HG03520 (cell line): ENCODE measurements at regions not wholly inside any gene's neighbourhood (a gene's known extent, or its start where the extent isn't known, plus 50 kb on each side); places are given as distances from the start of the nearest gene placed in this dataset.

Experiments used
- ATAC-seq: cut with Tn5 transposase; IDR thresholded peaks from one replicate; pipeline ENCODE4 v1.9.1; 2021; ENCODE audit warnings: mild to moderate bottlenecking, moderate library complexity; ENCODE audit not compliant: unreplicated experiment

DNA sequence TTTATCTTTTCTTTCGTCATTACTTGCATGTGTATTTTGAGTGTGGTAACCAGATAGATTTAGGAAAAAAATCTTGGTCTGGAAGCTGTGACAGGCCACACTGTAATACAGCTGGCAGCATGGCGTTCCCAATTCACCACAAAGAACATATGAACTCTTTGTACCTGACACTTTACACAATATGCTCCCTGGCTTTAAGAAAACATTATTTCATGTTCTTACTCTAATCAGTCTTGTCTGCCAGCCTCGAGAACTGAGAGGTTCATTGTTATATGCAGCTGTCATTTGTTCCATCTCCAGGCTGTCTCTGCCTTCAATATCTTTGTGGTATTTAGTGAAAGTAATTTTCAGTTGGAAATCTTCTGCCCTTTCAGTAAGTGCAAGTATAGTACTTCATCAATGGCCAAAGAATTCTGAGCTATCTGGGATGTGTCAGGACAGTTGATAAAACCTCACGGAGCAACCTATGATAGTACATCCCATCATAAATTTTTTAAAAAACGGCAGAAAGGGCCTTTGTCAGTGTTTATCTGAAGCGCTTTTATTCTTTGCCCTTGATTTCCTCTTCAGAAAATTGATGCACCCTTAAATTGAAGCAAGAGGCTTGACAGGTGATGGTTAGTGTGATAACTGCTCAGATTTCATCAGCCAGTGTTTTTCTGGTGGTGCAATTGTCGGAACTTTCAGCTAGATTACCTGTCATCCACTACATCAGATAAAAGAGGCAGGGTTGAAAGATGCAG is 146.3 kb upstream of the SP8 start:
- ATAC-seq = no peak

DNA sequence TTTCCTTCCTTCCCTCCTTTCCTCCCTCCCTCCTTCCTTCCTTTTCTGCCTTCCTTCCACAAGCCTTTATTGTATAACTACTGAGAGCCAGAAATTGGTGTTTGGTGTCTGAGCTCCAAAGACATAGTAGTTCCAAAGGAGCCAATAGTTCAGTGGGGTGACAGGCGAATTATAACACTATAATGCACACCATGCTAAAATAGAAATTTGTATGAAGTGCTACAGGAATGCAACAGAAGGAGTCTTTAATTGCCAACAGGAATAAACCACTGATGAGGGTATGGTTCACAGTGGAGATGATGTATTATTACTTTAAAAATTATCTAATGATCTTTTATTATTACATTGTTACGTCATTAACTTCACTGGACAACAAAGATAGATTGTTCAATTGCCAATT is 158.8 kb upstream of the SP8 start:
- ATAC-seq = no peak

DNA sequence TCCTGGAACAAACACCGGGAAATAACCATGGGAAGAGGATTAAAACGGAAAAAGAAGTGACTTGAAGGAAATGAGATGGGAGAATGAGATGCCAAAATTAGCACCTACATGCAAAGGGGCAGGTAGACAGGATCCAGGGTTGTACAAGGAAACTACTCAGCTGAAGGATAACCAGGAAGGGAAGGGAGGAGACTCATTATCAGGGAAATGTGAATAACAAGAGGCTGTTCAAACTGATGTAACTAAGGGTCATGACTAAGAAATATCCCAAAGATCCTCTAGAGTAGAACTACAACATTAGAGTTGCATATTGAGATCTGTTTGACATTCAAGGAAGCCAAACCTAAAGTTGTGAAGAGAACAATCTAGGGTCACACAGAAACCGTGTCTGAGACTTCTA is 166.2 kb upstream of the SP8 start:
- ATAC-seq = no peak

DNA sequence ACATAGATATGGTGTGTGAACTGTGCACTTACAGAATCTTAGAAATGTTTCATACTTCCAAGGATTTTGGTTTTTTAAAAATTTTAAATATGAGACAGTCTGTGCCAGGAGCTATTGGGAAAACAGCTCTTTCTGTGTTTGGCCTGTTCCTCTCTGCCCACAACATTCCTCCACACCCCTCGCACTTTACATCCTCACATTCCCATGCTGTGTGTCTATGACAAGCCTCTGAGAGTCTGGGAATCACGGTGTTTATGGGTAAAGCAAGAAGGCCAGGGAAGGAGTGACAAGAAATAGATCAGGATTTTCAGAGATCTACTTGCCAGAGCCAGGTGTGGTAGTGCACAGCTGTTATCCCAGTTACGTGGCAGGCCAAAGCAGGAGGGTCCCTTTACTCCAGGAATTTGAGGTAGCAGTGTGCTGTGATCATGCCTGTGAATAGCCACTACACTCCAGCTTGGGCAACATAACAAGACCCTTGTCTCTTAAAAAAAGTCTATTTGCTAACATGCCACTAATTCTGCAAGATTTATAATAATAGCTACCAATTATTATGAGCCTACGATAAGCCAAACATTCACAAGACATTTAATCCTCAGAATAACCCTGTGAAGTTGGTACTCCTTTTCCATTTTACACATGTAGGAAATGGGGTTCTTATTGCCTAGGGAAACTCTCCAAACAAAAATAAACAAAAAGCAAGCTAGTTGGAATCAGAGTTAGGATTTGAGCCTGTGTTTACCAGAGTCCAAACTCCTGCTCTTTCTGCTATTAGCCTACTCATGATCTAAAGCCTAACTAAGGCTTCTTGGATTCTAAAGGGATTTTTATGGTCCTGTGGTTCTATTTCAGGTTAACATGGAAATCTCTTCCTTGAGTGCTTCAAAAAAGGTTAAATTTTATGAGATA is 168.3 kb upstream of the SP8 start:
- no peak for ATAC-seq

DNA sequence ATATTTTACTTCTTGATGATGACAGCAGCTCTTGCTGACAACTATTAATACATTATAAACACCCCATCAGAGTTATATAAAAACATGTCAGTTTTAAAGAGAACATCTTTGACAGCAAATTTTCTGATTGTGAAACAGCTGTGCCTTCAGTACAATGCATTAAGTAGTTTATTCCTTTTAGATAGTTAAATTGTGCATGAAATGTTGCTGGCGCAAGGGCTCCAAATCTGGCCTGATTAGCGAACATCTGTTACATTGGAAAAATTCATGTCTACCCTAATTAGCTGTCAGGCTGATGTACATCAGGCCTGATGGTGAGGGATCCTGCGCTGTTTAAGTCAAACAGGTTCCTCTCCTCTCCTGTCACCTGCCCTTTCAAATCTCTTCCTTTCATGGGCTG is 171.9 kb upstream of the SP8 start:
- ATAC-seq = no peak

DNA sequence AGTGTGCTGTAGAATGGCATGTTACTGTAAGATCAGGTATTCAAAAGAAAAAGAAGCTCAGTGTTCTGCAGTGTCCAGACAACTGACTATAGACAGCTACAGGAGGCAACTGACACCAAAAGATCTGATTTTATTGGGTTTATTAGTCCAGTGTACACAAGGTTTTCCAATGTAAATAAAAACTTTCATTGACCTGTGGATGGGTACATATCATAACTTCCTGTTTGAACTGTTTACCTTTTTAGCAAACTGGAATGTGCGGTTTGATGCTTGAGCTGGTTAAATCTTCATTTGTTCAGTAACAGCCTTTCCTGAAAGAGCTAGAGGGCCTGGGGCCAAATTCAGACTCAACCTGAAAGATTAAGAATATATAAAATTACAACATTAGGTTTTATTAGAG is 172.6 kb upstream of the SP8 start:
- no peak for ATAC-seq

DNA sequence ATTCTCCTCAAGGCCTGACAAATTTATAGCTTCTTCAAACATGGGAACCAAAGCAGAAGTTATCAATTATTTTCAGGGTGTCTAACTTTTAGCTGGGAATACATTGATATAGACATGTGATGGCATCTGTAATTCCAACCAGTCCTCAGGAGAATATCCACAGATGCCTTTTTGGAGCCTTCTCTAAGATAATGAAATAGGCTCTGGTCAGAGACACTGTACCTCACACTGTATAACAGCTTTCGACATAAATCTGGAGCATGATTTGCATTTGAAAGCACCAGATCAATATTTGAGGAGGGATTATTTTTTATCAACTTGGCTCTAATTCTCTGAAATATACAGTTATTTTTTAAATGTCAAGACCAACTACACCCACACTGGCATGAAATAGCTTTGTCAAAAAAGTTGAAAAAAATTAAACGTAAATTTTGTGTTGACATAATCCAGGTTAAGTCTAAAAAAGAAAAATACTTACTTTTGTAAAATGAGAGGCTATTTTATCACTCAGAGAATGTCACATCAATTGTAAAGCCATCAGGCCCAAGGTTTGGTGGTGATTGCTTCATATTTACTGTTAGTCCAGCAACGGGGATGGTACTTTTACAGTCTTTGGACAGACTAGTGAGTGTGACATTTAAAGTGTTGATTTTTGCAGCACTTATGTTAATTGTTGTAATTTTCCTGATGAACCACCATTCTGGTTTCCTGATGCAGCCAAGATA is 177.0 kb upstream of the SP8 start:
- ATAC-seq = no peak

DNA sequence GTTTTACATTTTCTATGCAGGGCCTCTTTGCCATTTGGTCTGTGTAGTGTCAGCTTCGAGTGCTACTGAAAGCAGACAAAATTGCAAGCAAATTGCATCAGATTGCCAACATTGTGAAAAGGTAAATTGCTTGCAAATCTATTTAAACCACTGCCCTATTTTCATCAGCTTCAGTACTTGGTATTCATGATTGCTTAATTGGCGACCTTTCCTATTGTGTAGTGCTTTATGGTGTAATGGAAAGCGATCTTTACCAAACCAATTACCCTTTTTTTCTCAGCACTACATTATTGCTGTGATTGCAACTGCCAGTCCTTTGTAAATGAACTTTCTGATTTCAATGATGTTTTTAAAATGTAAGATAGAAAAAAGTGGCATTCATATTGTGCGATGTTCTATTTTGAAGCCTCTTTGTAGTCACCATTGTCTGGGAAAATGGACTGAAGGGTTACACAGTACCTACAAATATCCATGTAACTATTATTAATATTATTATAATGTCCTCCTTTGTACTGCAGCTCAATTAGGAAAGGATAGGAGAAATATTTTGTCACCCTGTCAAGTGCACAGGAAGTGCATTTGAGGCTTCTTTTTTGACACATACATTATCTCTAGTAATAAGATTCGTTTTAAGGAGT is 177.7 kb upstream of the SP8 start:
- ATAC-seq = no peak

DNA sequence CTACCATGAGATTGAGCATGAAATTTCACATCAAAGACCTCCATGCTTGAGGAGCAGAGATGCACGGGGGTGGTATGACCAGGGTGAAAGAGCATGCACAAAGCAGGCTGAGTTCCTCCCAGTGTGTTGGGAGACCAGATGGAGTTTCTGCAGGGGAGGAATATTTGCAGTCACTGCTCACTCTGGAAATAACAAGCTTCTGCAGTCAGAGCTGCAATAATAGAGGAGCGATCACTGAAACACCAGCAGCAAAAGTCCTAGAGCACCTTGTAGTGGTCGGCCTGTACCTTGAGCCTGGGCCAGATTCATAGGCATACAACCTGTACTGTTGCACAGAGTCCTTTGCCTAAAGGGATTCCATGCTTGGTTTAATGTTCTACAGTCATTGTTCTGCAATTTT is 184.5 kb upstream of the SP8 start:
- no peak for ATAC-seq

DNA sequence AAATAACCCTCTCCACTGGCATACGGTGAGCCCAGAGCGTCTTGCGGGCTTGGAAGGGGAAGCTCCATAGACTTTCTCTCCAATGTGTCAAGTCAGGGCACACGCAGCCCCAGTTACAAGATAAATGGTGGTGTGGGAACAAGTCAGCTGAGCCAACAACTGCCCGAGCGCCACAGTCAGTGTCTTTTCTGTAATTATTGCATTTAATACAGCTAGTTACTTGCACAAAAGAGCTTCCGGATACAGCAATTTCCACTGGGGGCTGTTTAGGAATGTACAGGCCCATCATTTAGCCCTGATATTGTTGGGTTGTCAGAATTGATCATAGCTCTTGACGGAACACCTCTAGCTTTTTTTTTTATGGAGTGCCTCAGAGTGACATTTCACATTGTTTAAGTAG is 193.5 kb upstream of the SP8 start:
- no peak for ATAC-seq

DNA sequence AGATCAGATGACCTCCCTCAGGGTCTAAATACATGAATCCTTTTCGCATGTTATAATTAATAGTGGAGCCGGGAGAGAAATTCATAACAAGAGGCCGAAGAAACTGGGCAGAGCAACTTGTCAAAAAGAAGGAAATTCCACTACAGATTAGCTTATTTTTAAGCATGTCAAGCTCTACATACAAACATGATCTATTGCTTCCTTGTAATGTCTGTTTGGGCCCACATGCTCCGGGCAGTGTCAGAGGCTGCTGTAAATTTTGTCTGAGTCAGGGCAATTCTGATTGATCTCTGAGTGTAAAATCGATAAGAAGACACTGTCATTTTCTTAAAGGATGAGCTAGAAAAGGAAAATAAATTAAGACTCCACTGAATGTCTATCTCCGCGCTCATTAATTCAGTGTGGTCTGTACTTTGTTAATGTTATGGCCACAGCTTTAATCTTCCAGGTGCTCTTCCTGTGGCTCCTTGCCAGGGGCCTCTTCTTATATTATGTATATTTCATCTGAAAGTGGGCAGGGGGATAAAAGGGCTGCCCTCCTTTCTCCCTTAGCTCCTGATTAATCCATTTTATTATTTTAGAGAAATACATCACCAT is 194.1 kb upstream of the SP8 start:
- ATAC-seq = no peak

DNA sequence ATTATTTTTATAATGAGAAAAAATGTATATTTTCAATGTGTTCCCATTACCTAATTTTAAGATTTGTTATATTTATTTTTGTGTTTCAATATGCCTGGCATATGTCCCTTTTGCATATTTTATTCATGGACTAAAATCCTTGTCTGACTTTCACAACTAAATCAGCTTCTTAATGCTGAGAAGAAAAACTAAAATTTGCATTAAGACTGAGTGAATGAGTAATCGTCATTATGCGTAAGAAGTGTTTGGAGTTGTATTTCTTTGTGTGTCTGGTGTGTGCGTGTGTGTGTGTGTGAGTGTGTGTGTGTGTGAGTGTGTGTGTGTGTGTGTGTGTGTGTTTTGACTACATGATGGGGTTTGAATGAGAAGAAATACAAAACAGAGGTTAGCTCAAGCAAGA is 201.7 kb upstream of the SP8 start:
- no peak for ATAC-seq

DNA sequence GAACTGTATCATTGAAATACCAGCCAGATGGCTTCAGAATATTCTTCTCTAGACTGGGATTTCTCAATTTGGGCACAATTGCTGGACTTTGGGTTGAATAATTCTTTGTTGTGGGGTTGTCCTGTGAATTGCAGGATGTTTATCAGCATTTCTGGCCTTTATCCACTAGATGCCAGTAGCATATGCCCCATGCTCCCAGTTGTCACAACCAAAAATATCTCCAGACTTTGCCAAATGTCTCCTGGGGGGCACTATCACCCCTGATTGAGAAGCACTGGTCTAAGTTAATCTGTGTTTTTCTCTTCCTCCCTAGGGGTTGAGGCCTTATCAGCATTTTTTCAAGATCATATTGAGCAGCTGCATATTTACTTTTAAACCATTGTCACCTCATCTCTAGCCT is 204.9 kb upstream of the SP8 start:
- no peak for ATAC-seq

DNA sequence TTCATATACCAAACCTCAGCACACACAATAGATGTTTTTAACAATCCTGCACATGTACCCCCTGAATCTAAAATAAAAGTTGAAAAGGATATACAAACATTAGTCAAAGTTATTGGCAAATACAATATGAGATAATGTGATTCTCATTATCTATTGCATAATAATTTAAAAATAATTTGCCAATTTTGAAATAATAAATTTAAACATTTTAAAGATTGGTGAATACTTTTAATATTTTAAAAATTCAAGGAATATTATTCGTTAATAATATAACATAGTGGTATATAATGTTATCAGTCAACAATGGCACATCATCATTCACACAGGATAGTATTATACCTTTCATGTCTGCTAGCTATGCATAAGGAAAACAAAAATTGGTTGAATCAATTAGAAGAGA is 207.0 kb upstream of the SP8 start:
- no peak for ATAC-seq

DNA sequence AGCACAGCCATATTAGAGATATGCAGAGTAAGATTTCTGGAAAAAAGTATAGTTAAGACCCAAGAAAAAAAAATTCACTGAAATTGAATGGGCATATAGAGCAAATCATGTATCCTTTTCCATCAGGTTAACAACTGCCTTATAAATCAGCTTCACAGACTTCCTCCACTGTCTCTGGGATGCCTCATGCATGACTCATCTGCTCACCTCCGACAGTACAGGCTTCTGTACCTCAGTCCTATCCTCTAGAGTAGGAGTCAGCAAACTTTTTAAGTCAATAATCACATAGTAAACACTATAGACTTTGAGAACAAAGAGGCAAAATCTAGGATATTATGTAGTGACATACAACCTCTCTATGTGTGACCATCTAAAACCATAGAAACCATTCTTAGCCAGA is 211.6 kb upstream of the SP8 start:
- no peak for ATAC-seq

DNA sequence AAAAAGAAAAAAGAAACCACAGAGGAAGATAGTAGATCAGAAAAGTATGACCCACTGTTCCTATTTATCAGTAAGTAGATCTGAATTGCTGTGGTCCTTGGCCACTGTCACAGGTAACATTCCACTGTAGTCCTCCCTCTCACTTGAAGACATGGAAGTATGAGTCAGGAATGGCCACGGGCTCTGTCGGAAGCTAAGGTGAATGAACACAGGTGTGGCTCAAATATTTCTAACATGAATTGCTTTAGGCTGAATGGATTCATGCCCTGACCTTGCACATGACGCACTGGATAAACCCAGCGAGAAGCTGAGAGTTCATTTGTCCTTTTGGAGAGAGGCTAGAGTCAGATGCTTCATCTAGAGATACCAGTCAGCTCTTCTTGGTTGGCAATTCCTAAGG is 224.5 kb upstream of the SP8 start:
- no peak for ATAC-seq

DNA sequence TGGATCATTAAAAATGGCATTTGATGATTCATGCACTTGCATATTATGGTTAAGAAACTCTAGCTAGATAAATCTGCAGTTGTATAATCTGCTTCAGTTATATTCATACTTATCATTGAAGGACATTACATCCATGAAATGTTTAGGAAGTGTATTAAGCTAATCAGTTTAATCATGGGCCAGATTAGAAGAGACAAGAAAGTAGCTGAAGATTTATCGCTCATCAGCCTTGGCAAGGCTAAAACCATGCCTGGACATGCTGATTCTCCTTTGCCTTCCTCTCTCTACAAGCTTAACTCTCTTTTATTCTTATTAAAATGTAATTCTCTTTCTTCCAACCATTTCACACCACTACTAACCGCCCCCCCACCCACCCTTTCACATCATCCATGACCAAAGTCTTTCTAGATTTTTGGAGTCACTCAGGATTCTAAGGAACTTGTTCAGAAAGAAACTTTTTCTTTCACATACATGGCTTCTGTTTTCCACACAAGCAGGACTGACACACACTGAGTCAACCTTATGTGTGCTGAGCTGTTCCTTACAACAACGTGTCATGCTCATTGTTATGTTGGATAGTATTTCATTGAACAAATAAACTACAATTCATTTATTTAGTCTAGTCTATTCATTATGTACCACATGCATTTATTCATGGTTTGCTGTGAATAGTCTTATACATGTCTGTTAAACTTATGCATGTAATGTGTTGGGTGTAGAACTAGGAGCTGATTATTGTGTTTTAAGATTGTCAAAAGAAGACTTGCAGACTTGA is 227.3 kb upstream of the SP8 start:
- no peak for ATAC-seq

DNA sequence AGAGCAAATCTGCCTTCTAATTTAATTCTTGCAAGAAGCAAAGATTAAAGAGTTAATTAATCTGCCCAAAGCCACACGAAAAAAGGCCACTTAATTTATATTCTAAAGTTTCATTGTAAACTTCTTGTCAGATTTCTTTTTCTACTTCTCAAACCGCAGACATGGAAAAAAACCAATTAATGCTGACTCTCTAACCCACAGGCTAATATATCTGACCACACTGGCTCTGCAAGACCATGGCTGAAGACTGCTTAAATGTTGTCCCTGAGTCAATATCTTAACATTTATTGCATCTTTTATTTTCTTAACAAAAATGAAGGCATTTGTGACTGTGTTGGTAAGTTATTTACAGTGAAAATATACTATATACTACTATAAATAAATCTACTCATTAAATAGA is 234.0 kb upstream of the SP8 start:
- ATAC-seq = no peak

DNA sequence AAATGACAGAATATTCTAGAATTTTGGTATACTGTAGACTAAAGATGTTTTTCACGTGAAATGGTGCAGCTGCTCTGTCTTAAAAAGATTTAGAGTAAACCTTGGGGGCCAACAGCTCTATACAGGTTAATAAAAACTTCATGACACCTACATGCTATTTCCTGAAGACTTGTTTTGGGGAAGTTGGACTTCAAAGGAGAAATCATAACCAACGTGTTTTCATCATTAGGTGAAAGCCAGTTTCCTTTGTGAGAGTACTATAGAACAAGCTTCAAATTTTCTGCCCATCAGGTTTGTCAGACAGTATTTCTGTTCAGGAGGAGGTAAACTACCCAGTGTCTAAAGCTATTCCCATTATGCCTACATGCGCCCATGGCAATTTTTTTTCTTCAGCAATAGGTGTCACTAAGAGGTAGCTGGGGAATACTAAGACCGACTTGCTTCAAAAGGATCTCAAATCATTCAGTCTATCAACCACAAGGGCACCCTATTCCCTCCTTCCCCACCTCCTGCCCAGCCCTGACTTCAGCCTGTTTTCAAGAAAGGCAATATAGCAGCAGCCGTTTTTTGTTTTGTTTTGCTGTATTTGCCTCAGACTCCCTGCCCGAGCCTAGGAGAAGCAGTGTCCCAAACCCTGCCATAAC is 237.3 kb upstream of the SP8 start:
- no peak for ATAC-seq

DNA sequence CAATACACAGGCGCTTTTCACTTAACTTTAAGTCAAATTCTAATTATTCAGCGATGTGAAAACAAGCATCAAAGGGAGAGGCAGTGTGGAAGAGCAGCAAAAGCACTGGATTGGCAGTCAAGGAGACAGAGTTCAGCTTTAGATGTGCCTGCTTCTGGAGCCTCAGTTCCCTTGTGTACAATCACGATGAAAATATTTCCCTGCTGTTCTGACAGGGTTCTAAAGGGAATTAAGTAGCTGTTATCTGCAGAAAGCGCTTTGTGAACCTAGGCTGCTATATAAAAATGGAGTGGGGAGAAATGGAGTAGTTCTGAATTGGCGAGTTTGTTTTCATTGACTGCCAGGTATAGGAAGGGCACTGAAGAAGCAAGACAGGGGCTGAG is 237.8 kb upstream of the SP8 start:
- ATAC-seq = no peak
